Fibroblast of the aortic adventitia (primary cell): ENCODE measurements at regions not wholly inside any gene's neighbourhood (a gene's known extent, or its start where the extent isn't known, plus 50 kb on each side); places are given as distances from the start of the nearest gene placed in this dataset.

ENCODE experiments used
- DNase-seq: peaks from one replicate; pipeline ENCODE4 v3.0.0-alpha.2; 2010; ENCODE audit warnings: low read depth
- H3K4me3 ChIP-seq: 2 replicates; pipeline ENCODE4 v1.5.1; 2011; ENCODE audit warnings: low read depth, mild to moderate bottlenecking, control low read depth, low read length, moderate library complexity
- TF ChIP-seq, protein P1 (sequence below): IDR thresholded peaks from 2 replicates; pipeline ENCODE4 v1.5.1; 2011; ENCODE audit warnings: mild to moderate bottlenecking, low read length, control low read depth, inconsistent platforms; ENCODE audit not compliant: insufficient read depth

DNA sequence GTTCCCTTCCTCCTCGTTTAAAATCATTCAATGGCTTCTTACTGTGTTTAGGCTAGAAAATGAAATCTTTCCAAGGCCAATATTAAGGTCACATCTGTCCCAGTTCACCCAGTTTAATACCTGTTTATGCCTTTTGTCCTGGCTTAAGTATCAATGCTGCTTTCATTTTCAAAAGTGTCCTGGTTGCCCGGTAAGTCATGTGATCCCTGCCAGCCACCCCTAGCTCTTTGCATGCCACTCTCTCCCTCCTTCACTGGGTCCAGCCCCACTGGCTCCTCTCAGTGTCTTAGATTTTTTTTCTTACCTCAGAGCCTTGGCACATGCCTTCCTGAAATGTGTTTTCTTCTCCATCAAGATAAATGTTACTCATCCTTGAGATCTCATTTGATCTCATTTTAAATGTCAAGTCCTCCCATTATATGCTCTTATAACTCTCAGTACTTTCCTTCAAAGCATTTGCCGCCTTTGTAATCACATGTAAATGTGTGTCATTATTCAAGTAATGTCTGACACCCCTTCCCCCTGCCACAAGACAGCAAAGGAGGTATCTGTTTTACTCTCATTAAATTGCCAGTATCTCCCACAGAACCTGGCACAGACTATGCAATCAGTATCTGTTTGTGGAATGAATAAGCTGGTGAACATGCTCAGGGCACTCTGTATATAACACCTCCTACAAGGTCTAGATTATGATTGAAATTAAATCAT, 472.5 kb upstream of the RPS6KA3 start:
- DNase-seq: no peak
- H3K4me3 ChIP-seq: no peak overlapping the region
- TF ChIP-seq, protein P1, sequence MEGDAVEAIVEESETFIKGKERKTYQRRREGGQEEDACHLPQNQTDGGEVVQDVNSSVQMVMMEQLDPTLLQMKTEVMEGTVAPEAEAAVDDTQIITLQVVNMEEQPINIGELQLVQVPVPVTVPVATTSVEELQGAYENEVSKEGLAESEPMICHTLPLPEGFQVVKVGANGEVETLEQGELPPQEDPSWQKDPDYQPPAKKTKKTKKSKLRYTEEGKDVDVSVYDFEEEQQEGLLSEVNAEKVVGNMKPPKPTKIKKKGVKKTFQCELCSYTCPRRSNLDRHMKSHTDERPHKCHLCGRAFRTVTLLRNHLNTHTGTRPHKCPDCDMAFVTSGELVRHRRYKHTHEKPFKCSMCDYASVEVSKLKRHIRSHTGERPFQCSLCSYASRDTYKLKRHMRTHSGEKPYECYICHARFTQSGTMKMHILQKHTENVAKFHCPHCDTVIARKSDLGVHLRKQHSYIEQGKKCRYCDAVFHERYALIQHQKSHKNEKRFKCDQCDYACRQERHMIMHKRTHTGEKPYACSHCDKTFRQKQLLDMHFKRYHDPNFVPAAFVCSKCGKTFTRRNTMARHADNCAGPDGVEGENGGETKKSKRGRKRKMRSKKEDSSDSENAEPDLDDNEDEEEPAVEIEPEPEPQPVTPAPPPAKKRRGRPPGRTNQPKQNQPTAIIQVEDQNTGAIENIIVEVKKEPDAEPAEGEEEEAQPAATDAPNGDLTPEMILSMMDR: no peak

DNA sequence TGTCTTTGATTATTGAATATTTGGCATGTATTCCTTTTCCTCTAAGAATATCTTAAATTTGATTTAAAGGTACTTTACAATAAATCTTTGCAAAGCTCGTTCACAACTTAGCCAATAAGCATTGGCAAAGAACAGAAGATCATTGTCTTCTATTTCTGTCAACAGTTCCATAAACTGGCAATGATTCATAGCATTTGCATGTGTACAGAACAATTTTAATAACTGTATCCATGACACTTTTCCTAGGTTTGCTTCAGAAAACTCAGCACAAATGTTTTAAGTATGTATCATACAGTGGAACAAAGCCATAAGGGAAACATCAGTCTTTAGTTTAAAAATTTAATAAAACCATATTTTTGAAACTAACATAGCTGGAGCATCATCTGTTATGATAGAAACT, 462.7 kb upstream of the RPS6KA3 start:
- H3K4me3 ChIP-seq: no peak overlapping the region
- TF ChIP-seq, protein P1: no peak
- peak; percentile 16 for DNase-seq

DNA sequence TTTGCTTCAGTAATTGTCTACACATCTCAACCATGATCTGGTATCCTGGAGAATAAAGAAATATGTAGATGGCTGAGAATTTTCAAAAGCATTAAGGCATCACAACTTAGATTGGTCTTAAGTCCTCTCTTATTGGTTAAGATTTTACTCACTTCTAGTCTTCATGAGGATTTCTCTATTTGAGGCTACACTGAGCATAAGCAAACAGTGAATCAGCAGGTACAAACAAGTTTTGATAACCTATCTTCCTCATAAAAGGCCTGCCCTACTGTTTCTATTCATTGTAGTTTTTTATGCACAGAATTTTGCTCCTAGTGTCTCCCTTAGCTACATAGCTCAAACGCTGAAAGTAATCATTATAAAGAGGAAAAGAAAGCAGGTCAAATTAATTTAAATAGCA, 460.7 kb upstream of the RPS6KA3 start:
- no peak overlapping the region for H3K4me3 ChIP-seq
- no peak for DNase-seq
- TF ChIP-seq, protein P1: no peak

DNA sequence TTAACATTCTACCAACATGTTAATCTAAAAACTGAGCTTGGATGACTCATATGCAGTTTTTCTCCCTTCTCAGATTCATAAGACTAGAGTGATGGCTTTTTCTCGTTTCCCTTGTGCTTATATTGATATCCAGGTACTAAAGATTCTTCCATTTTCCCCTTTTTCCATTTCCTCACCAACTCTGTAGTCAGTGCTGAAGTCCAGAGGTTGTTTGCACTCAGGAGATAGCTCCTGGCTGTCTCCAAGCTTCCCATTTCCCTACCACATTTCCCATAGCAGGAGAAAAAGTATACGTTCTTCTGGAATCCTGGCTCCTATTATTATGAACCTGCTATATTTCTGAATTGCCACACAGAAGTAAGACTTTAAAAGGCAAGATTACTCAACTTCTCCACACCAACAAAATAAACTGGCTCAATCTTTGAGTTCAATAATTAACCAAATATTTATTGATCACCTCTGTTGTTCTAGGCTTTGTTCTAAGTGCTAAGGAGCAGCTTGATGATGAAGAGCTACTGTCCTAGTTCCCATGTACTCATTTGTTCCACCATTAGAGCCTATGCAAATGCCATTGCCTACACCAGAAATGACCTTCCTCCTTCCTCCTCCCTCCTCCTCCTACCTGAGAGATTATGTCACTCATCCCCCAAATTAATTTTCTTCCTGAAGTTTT, 454.4 kb upstream of the RPS6KA3 start:
- TF ChIP-seq, protein P1: no peak
- DNase-seq: no peak

DNA sequence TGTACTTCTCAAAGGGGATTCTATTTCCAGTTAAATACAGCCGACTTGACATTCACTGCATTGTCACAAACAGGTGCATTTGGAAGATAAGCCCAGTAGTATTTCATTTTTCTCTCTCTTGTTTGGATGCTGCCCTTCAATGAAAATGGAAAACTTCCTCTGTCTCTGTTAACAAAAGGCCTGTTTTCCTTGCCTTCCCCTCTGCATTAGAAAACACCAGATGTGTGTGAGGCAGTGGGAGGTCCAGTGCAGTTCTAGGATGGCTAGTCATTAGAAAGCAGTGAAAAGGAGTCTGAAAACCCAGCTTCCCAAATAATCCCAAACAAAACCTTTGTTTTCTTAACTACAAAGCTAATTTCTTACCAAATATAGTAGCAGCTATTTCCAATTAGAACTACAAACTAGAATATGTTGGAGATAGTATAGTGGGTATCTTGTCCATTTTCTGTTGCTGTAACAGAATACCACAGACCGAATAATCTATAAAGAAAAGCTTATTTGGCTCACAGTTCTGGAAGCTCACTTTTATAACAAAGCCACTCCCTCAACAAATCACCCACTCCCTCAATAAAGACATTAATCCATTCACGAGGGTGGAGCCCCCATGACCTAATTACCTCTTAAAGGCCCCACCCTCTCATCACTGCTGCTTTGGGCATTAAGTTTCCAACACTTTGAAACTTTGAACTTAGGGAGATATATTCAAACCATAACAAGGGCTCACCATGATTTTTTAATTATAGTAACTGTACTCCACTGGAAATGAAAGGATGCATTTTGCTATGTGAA, 452.1 kb upstream of the RPS6KA3 start:
- H3K4me3 ChIP-seq: no peak overlapping the region
- no peak for DNase-seq
- TF ChIP-seq, protein P1: no peak

More for the DNA sequence above, 454.4 kb upstream of the RPS6KA3 start:
- H3K4me3 ChIP-seq: no peak overlapping the region

DNA sequence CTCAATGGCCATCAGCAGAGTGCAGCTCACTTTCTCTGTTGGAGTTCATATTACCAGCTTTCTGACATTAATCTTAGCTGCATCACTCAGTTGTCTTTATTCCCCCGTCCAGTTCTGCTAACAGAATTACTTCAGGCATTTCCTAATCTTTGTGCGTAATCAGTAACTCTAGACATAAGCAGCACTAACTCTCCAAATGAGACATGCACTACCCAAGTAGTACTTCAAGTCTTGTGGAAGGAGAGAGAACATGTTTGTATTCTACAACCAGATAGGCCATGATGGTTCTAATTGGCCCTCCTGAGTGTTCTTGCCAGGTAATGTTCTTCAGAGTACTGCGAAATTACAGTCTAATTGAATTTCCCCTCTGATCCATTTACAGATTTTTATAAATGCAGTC, 448.5 kb upstream of the RPS6KA3 start:
- H3K4me3 ChIP-seq: no peak overlapping the region
- no peak for DNase-seq
- TF ChIP-seq, protein P1: no peak
